HG02588 (cell line): ENCODE measurements at regions not wholly inside any gene's neighbourhood (a gene's known extent, or its start where the extent isn't known, plus 50 kb on each side); places are given as distances from the start of the nearest gene placed in this dataset.

Source experiments
- ATAC-seq: cut with Tn5 transposase; IDR thresholded peaks from one replicate; pipeline ENCODE4 v1.9.1; 2021; ENCODE audit warnings: mild to moderate bottlenecking, moderate library complexity; ENCODE audit not compliant: unreplicated experiment

DNA sequence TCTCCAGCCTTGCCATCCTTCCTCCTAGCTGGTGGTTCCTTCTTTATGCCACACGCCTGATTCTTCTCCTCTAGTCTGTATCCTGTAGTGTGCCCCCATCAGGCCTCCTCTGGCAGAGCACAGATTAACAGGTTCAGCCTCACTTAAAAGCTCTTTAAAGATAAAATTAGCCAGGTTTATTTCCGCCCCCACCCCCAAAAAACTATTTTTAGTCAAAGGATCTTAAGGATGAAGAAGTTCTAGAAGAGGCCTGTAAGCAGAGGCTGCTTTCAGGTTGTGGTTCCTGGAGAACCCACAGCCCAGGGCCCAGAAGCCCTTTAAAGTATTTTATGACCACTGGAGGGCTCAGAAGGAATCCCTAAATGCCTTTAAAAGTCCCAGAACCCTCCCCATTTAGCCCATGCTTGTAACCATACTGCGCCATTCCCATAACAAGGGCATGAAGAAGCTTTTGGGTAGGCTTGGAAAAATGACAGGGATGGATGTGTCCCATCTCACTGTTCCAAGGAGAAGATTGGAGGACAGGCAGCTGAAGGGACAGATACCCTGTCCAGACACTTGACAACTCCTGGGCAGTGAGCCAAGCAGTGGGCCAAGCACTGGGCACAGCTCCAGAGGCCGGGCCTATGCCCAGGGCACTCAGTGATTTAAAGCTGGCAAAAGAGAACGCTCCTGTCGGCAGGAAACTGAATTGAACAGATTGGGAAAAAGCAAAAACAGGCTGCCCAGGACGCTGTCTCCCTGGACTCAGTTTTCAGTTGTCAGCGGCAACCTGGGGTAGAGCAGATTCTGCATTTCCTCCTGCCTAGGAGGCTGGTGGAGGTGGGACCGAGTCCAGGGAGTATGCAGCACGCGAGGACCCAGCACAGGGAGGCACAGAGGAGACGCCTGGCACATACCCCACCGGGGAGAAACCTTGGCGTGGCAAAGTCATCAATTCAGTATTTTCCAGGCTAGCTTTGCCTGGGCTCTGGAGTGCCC lies 106.3 kb upstream of the SSBP2 start:
- no peak for ATAC-seq

DNA sequence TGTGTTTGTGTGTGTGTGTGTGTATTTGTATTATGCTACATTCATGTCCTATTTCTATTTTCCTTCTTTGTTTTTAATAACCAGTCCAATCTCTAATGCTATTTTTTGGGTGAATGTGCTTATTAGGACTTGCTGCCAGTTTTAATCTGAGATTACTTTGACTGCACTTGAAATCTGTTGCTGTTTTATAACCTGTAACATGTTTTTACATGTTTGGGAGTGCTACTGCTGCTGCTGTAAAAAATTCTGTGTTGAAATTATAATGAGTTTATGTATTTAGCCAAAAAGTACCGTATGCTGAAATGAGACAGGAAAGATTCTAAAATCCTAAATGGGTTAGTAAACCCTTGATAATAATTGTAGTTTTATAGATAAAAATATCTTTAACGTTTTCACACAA lies 104.7 kb upstream of the SSBP2 start:
- no peak for ATAC-seq

DNA sequence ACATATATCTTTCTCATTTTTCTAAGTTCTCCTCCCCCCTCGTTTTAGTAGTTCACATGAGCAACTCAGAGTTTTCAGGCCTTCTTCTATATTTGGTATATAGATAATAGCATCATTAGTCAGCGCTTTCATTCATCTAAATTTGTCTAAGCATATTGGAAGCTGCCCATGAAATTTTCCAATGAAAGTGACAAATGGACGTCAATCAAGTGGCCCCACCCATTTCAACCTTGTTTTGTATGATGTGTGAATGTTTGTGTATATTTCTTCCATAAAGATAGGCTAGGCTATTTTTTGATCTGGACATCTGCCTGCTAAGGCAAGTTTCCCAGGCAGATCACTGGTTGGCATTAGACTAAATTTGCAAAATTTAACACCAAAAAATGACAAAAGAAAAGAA lies 104.0 kb upstream of the SSBP2 start:
- ATAC-seq: no peak

DNA sequence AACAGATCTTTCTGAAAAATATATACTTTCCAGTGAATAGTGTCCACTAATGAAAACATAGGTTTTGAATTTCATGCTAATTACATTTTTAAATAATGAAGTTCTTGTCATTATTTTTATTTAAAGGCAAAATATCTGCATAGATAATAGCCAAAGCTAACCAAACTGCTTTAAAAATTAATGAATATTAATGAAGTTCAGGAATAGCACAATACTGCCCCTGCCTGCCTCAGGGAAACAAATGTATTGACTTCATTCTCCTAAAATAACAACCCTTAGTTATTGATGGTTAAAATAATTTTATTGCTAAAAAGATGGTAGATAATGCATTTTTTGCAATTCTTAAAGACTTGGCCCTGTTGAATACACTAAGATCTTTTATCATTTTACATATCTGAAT lies 103.6 kb upstream of the SSBP2 start:
- ATAC-seq: no peak

DNA sequence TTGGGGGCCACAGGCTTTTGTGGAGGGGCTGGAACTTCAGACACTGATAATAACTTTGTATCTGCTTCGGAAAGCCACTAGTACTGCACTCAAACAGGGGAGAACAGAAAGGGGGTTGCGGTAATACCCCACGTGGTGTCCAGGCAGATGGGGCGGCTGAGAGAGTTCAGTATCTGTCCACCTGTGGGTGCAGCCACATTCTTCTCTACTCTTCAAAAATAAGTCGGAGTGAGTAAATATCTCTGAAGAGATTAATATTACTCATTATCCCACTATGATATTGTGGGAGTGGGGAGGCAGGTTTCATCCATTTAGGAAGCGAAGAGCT lies 102.1 kb upstream of the SSBP2 start:
- ATAC-seq: no peak

DNA sequence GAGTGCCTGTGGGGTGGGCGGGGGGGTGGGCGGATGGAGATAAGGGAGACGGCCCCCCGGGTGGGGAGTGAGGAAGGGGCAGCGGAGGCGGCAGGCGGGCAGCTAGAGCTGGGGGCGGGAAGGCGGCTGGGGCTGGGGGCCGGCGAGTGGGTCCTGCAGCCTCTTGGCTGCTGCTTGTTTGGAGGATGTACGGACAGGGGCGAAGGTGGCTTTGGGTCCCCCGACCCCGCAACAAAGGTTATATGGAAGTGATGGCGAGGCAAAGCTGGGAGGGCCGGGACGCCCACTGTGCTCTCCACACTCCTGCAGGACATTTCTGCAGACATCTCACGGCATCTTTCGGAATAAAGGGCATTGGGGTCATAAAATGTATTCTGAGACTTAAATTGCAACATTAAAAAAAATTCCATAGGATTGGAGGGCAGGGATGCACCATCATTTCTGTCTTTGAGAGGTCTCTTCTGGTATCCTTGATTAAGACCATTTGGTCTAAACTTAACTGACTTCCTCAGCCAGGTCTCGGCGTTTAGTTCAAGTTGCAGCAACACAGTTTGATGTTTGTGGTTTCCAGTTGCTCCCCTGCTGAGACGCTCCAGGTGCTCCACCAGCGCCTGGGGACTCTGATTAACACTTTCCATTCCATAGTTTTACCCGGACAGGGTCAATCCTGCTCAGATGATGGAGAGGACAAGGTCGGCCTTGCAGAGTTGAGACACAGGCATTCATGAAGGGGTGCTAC lies 101.6 kb upstream of the SSBP2 start:
- no peak for ATAC-seq

DNA sequence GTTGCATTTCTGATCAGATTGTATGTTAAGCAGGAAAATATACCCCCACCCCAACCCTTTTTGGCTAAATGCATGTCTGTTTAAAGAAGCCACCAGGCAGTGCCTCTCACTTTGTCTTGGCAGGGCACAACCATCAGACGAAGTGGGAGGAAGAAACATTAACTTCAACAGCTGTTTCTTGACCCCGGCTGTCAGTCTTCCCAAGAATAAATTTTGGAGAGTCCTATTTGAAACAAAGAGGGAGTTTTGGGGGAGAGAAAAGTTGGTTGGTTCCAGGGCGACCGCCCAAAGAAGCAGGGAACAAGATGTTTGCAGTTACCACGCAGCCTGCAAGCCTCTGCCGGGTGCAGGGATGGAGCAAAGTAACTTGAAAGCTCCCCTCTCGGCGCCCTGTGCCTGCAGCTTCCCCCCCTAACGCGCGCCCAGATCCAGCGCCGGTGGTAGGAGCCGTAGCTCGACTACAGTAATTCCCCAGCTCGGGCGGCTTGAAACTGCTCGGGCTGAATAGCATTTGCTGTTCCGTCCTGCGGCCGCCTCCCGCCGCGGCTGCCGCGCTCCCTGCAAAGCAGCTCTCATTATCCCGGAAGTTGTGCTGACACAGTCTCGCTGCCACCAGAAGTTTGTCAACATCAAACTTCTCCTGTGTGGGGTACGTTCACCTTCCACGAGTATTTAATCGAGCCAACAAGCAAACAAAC lies 100.7 kb upstream of the SSBP2 start:
- ATAC-seq: peak; percentile 94

DNA sequence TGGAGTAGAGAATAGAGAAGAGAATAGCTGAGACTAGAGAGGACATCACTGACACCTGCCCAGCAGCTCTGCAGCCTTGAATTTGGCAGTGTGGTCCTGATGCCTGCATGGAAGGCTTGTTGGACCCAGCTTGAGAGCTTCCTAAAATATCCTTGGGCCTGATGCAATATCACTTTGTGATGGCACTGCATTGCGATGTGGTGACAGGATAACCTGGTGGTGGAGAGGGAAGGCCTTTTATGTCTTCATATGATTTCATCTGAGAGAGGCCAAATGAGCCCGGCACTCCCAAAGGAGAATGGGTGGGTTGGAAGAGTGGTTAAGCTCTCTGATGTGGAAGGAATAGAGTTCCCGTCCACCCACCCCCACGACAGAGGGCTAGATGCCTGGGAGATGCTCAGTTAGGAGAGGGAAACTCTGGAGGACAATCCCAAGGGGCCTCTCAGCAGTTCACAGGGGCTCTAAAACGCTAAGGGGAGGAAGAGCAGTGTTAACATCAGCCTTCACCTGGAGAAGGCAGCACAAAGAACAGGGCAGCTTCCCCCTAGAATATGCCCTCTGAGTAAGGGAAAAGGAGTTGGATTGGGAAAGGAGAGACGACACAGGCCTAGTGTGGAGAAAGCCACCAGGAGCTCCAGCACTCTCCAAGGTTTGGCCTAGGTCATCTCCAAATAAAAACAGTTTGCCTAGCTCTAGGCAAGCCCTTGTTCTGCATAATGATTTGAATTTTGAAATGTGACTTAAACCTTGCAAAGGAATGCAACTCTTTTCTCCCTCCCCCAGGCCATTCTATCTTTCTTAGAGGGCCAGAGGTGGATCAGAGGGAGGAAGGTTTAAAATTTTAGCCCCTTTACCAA lies 99.8 kb upstream of the SSBP2 start:
- no peak for ATAC-seq

DNA sequence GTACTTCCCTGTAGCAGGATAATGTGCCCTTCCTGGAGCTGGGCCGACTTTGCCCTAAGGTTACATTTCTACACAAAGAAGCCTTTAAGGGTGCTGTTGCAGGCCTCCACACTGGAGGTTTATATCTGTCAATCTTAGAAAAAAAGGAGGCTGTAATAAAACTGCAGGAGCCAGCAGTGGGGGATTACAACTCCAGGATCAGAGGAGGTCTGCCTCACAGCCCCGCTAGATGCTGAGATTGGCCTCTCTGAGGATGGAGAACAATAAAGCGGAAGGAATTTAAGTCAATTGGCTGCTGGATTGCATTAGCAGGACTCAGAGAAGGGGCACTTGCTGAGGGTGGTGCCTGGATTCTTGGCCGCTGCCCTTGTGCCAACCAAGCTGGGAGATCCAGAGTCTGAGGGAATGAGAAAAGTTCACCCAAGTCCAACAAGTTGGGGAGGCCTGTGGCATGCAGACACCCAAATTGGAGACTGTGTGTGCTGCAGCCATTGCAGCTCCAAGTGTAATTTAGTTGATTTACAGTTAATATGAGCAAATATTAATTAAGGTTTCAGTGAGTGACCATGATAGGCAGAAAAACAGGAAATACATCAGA lies 99.0 kb upstream of the SSBP2 start:
- ATAC-seq: no peak

DNA sequence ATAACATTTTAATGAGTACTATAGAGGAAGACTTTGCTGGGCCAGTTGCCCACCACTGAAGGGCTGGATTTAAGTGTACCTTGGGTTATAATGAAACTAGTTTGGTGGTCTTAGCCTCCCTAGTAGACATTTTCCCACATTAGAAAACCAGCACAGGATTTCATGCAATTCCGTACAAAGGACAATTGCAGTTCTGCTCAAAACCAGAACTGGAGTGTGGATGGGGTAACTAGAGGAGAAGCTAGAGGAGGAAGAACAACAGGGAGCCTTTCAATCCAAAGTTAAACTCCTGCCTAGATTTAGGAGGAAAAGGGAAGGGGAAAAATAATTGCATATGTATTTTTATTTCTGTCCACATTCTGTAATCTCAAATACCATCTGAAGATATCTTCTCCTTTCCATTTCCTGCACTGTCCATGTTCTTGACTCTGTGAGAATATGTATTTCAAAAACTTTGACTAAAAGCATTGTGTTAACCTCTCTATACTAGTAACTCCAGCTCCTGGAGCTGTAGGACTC lies 97.5 kb upstream of the SSBP2 start:
- ATAC-seq: no peak

DNA sequence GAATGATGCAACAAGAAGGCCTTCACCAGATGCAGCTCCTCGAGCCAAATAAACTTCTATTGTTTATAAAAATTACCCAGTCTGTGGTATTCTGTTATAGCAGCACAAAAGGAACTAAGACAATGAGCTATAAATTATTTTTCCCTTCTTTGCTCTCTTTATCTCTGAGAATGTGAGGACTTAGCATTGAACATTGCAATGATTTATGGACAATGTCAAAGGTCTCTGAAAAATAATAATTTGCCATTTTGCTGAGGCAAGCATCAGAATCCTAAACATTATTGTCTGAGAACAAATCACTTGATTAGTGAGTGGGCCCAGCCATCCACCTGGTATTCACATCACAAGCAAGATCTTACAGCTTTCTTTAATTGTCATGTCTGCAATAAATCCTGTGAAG lies 95.4 kb upstream of the SSBP2 start:
- ATAC-seq: no peak

DNA sequence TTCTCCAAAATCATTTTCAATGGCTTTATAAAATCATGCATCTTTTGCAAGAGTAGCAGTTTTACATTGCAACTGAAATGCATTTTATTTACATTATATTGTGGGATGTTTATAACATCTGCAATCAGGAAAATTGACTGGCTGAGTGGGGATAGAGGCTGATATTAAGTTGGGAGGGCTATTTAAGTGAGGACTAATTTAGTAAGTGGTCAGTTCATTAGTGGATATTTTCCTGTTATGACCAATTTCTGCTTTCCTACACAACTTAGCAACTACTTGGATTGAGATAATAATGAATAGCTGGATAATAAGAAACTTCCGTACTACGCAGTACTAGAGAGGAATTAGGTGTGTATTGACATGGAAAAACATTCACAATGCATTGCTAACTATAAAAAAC lies 92.9 kb upstream of the SSBP2 start:
- ATAC-seq: no peak

DNA sequence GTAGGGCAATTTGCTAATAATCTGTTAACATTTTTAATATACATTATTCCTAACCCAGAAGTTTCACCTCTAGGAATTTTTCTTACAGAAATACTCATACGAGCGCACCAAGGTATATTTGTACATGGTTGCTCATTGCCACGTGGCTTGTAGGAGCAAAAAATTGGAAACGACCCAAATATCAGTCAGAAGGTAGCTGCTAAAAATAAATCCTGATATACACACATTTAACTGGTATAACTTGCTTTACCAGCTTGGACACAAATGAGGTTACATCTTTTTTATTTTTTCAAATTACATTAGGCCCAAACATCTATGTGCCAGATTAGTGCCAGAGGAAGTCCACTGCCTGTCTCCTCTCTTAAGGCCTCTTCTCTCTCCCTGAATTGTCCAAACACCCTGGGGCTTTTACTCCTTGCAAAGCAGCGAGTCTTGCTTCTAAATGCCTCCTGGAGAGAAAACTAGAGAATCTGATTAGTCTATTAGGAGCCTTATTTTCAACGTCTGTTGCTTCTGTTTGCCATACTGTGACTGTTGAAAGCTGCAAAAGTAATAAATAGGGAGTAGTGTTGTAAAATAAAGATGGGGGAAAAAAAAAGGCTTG lies 92.0 kb upstream of the SSBP2 start:
- ATAC-seq: no peak

DNA sequence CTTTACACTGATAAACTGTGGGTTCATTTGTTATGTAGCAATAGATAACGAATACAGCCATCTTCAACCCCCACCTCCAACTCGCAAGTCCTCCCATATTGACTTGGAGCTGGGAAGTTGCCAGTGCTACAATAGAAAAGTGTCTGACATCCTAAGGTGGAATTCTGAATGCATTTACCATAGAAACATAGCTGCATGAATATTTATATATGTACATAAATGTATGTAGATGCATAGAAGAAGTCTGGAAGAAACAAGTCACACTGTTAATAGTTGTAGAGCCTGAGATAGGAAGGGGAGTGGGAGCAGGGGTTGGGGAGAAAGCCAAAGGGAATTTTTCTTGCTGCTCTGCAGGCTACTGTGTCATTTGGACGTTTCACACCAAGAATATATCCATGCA lies 88.1 kb upstream of the SSBP2 start:
- no peak for ATAC-seq

DNA sequence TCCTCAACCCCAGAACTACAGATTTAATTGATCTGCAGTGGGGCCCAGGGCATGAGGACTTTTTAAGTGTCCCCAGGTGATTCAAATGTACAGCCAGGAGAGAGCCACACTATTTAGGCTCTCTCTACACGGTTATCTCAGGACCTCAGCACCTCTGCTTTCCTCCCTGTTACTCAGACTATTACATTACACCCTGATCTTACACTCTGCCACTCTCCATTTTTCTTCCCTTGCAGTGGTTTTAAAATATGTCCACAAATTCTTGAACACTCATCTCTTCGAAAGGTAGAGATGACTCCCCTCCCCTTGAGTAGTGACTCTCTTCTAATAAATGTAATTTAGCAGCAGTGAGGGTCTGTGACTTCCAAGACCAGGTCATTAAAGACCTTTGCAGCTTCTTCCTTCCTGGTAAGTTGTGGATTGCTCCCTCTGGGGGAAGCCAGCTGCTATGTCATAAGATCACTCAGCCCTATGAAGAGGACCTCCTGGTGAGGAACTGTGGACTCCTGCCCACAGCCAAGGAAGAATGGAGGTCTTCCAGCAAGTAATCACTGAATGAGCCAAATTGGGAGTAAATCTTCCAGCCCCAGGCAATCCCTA lies 87.5 kb upstream of the SSBP2 start:
- peak; percentile 74 for ATAC-seq

DNA sequence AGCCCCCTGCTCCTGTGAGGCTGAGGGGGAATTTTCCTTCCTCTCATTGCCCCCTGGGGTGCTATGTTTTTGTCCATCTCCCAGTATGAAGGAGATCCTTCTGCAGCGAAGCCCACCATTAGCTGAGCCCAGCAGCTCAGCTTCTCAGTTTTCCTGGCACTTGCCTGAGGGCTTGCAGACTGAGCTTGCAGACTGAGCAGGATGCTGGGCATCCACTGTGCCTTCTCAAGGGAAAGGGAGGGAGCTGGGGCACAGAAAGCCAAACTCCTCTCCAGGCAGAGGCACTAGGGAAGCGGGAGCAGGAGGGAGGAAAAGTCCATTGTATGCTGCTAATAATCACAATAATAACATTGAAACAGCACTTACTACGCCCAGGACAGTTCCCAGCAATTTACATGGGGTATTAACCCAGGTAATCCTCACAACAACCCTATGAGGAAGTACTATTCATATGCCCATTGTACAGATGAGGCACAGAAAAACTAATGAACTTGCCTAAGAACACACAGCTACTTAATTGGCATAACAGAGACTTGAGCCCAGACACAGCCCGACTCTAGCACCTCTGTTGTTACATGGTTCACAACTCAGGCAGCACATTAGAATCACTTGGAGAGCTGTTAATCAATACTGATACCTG lies 86.9 kb upstream of the SSBP2 start:
- ATAC-seq: no peak

DNA sequence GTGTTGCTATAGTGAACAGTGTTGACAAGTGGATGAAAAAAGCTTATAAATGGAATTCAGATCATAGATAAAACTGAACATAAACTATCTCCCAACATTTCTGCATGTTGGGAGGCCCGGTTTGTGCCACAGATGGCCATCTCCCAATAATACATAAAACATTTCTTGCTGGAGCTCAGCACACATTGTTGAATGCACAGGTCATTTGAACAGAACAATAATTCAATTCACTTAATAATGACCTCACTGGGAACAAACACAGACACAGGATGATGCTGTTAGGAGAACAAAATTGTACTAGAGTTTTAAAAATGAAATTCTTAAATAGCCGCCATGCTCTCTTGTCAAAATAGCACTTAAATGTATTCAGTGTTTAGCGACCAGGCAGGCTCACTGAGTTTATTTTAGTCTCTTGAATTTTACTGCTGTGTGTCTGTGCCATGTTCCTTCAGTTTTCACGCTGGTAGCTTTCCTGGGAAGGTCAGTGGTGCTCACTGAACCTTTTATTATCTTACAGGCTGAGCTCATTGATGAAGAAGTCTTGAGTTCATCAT lies 85.0 kb upstream of the SSBP2 start:
- no peak for ATAC-seq

DNA sequence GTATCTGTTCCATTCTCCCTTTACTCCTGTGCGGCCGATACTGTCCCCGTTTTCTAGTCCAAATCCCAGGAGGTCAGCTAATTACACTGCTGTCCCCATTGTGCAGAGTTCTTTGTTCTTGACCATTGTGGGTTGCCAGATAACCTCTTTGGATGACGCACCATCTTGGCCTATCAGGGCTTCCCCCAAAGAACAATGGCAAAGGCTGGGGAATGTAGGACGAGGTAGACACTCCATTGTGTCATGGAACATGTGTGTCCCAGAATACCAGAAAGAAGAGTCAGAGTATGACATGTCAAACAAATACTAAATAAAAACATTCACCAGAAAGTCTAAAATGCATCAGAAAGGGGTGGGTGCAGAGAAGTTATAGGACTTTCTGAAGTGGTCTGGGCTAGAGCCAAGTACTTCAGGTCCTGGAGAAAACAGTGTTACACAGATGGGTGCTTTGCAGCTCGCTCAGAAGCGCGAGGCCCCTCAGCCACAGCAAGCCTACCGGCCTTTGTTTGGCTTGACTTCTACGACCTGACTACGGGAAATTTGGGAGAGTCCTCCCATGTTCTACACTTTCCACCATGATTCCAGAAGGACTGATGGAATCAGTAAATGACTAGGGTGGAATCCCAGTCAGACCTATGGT lies 83.2 kb upstream of the SSBP2 start:
- ATAC-seq: no peak
